Uterus (tissue), 3 donors: ENCODE measurements at regions not wholly inside any gene's neighbourhood (a gene's known extent, or its start where the extent isn't known, plus 50 kb on each side); places are given as distances from the start of the nearest gene placed in this dataset.

Experiments
- DNase-seq, 2 donors: peaks; one replicate each; pipeline ENCODE4 v3.0.0-alpha.2; 2019 to 2020
- H3K27ac ChIP-seq, 2 donors: fragments of 200-600 bp; sonication (generic); 1 replicate in 1 of 2; 2 replicates in 1 of 2; pipeline ENCODE4 v1.5.1; 2016 to 2018
- H3K27me3 ChIP-seq, 2 donors: fragments of 200-600 bp; sonication (generic); one replicate each; pipeline ENCODE4 v1.5.1; 2018 to 2019; ENCODE audit warnings: control low read depth in 1 of 2
- H3K36me3 ChIP-seq, 2 donors: fragments of 200-600 bp; sonication (generic); one replicate each; pipeline ENCODE4 v1.5.1; 2019; ENCODE audit warnings: control low read depth in 1 of 2
- H3K4me1 ChIP-seq, 2 donors: fragments of 200-600 bp; sonication (generic); one replicate each; pipeline ENCODE4 v1.5.1; 2018 to 2019; ENCODE audit warnings: control low read depth in 1 of 2
- H3K4me3 ChIP-seq, 2 donors: fragments of 200-600 bp; sonication (generic); 1 replicate in 1 of 2; 2 replicates in 1 of 2; pipeline ENCODE4 v1.5.1; 2018 to 2019; ENCODE audit warnings: mild to moderate bottlenecking in 1 of 2
- H3K9me3 ChIP-seq, 2 donors: fragments of 200-600 bp; sonication (generic); one replicate each; pipeline ENCODE4 v1.5.1; 2019; ENCODE audit warnings: control low read depth in 1 of 2
- POLR2A ChIP-seq, 2 donors: fragments of 450-650 bp; IDR thresholded peaks; one replicate each; pipeline ENCODE4 v1.6.1; 2016; ENCODE audit warnings: antibody characterized with exemption in 2 of 2, mild to moderate bottlenecking in 1 of 2, moderate library complexity in 1 of 2
- intact Hi-C: fragments of 100-400 bp; cut with DNase I; formaldehyde crosslinking; loops from one replicate; pipeline ENCODE4 v1.15.1; 2023; ENCODE audit warnings: low total_unique reads
- TF ChIP-seq, protein P1 (sequence below), 4 experiments: fragments of 200-600 bp in 2 of 4; fragments of 450-650 bp in 2 of 4; sonication (generic) in 2 of 4; IDR thresholded peaks; one replicate each; pipeline ENCODE4 v1.5.1; 2016 to 2019; ENCODE audit warnings: antibody characterized with exemption in 4 of 4, mild to moderate bottlenecking in 2 of 4, moderate library complexity in 1 of 4
- donor health status: DM: yes; HTN: yes; CAD: no.

- intact Hi-C loops = no loop called here
- no peaks in the 10 kb centered on the region for H3K4me1 ChIP-seq
- H3K9me3 ChIP-seq = no peaks in the 10 kb centered on the region
- H3K4me3 ChIP-seq = no peak overlapping the region
- no peak for TF ChIP-seq POLR2A (IDR thresholded peaks at IDR 0.05)
- TF ChIP-seq, protein P1, sequence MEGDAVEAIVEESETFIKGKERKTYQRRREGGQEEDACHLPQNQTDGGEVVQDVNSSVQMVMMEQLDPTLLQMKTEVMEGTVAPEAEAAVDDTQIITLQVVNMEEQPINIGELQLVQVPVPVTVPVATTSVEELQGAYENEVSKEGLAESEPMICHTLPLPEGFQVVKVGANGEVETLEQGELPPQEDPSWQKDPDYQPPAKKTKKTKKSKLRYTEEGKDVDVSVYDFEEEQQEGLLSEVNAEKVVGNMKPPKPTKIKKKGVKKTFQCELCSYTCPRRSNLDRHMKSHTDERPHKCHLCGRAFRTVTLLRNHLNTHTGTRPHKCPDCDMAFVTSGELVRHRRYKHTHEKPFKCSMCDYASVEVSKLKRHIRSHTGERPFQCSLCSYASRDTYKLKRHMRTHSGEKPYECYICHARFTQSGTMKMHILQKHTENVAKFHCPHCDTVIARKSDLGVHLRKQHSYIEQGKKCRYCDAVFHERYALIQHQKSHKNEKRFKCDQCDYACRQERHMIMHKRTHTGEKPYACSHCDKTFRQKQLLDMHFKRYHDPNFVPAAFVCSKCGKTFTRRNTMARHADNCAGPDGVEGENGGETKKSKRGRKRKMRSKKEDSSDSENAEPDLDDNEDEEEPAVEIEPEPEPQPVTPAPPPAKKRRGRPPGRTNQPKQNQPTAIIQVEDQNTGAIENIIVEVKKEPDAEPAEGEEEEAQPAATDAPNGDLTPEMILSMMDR (IDR thresholded peaks at IDR 0.05) = no peak
- no peaks in the 10 kb centered on the region for H3K27me3 ChIP-seq
- no peak overlapping the region for H3K27ac ChIP-seq
- DNase-seq = no peak
- H3K36me3 ChIP-seq = no peaks in the 10 kb centered on the region
Observed at GRCh38 chr5:145130996-145131395, 704.1 kb downstream of the PRELID2 start.

DNA sequence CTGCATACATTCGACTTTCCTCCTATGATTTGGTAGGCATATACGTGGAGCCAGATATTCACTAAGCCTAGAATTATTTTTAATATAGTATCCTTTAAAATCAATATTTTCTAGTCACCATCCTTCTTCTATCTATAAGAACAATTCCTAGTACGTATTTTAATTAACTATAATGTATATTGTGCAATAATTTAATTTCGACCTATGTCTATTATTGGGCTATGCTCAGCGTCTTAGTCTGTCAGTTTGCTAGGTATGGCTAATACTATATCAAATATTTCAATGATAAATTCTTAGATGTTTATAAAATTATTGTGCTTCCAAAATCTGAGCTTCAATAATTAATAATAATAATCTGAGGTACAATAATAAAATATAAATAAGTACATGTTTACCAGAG, 705.3 kb downstream of the PRELID2 start:
- H3K27ac ChIP-seq = no peak overlapping the region
- H3K4me3 ChIP-seq = no peak overlapping the region
- DNase-seq = no peak
- H3K9me3 ChIP-seq = no peaks in the 10 kb centered on the region
- H3K27me3 ChIP-seq = no peaks in the 10 kb centered on the region
- no peaks in the 10 kb centered on the region for H3K4me1 ChIP-seq
- no peaks in the 10 kb centered on the region for H3K36me3 ChIP-seq
- intact Hi-C loops = no loop called here
- TF ChIP-seq POLR2A (IDR thresholded peaks at IDR 0.05) = no peak
- TF ChIP-seq, protein P1 (IDR thresholded peaks at IDR 0.05) = no peak

DNA sequence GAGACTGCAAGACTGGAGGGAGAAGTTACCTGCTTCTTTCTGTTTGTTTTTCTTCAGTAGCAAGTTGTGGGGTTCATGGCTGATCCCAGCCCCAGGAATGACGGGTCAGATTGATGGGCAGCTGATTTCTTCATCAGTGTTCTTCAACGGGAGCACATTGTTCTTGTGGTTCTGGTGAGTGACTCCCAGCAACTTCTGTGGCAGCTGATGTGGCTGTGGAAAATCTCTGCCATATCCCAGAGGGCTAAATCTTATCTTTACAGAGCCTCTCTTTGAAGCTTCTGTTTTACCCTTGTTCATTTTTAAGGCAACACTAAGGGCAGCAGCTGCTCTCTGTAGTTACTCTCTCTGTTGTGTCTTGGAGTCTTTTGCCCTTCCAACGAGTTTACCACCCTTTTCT, 710.3 kb downstream of the PRELID2 start:
- Histone ChIP-seq H3K27me3 (no peaks in the 10 kb centered on the region), H3K4me3 (no peak overlapping the region), H3K9me3 (no peaks in the 10 kb centered on the region), H3K36me3 (no peaks in the 10 kb centered on the region), H3K4me1 (no peaks in the 10 kb centered on the region), H3K27ac (no peak overlapping the region)
- TF ChIP-seq POLR2A (IDR thresholded peaks at IDR 0.05) = no peak
- TF ChIP-seq, protein P1 (IDR thresholded peaks at IDR 0.05) = no peak
- DNase-seq = no peak
- intact Hi-C loops = no loop called here

DNA sequence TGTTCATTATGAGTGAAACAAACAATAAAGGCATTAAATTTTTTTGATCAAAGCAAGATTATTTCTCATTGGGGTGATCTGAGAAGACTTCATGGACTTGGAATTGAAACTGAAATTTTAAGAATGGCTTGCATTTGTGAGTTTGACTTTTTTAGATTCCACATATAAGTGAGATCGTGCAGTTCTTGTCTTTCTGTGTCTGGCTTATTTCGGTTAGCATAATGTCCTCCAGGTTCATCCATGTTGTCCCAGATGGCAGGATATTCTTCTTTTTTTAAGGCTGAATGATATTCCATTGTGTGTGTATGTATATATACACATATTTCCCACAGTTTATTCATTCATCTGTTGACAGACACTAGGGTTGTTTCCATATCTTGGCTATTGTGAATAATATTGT, 716.5 kb downstream of the PRELID2 start:
- Histone ChIP-seq H3K9me3 (no peaks in the 10 kb centered on the region), H3K4me1 (no peaks in the 10 kb centered on the region), H3K27me3 (no peaks in the 10 kb centered on the region), H3K27ac (no peak overlapping the region), H3K4me3 (no peak overlapping the region), H3K36me3 (no peaks in the 10 kb centered on the region)
- DNase-seq = no peak
- TF ChIP-seq, protein P1 (IDR thresholded peaks at IDR 0.05) = no peak
- no peak for TF ChIP-seq POLR2A (IDR thresholded peaks at IDR 0.05)
- intact Hi-C loops = no loop called here

DNA sequence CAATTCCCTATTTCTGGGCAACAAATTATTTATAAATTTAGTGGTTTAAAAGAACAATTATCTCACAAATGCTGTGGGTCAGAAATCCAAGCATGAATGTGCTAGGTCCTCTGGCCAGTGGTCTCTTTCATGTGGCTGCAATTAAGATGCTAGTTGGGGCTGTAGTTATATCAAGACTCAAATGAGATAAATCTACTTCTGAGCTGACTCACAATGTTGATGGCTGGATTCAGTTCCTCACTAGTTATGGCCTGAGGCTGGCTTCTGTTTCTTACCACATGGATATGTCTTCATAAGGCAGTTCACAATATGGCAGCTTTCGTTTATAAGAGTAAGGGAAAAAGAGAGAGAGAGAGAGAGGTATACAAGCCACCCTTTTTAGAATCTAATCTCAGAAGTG, 717.0 kb downstream of the PRELID2 start:
- Histone ChIP-seq H3K4me3 (no peak overlapping the region), H3K9me3 (no peaks in the 10 kb centered on the region), H3K36me3 (no peaks in the 10 kb centered on the region), H3K27me3 (no peaks in the 10 kb centered on the region), H3K4me1 (no peaks in the 10 kb centered on the region), H3K27ac (no peak overlapping the region)
- no peak for DNase-seq
- TF ChIP-seq, protein P1 (IDR thresholded peaks at IDR 0.05) = no peak
- no peak for TF ChIP-seq POLR2A (IDR thresholded peaks at IDR 0.05)
- intact Hi-C loops = no loop called here
